ENCODE measurements at regions not wholly inside any gene's neighbourhood (a gene's known extent, or its start where the extent isn't known, plus 50 kb on each side); places are given as distances from the start of the nearest gene placed in this dataset.
"Not testable (repeated sequence)": the region's sequence is repeated elsewhere in the genome, so short reads cannot be mapped to it uniquely, and the experiment has no call there.

GRCh38 chr2:2742726-2743125 lies 411.7 kb upstream of the MYT1L start:
- no peak for DNase-seq (ENCODE audit: low read depth)

DNA sequence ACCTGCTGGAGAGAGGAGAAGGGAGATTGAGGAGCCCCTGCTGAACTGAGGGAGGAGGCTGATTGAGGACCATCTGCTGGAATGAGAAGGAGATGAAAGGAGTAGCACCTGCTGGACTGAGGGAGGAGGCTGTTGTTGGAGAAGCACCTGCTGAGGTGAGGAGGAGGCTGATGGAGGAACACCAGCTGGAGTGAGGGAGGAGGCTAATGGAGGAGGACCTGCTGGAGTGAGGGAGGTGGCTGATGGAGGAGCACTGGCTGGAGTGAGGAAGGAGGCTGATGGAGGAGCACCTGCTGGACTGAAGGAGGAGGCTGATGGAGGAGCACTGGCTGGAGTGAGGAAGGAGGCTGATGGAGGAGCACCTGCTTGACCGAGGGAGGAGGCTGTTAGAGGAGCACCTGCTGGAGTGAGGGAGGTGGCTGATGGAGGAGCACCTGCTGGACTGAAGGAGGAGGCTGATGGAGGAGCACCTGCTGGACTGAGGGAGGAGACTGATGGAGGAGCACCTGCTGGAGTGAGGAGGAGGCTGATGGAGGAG lies 409.2 kb upstream of the MYT1L start:
- DNase-seq (ENCODE audit: low read depth), result no peak

GRCh38 chr2:2739231-2739795 lies 408.2 kb upstream of the MYT1L start:
- no peak for DNase-seq (ENCODE audit: low read depth)

GRCh38 chr2:2738684-2739083 lies 407.6 kb upstream of the MYT1L start:
- DNase-seq (ENCODE audit: low read depth), result no peak

- no peak for DNase-seq (ENCODE audit: low read depth)
Observed at GRCh38 chr2:2738276-2738675, 407.2 kb upstream of the MYT1L start.

GRCh38 chr2:2735041-2735440 lies 404.0 kb upstream of the MYT1L start:
- no peak for DNase-seq (ENCODE audit: low read depth)

GRCh38 chr2:2734308-2734707 lies 403.2 kb upstream of the MYT1L start:
- no peak for DNase-seq (ENCODE audit: low read depth)

- no peak for DNase-seq (ENCODE audit: low read depth)
Observed at GRCh38 chr2:2733818-2734217, 402.7 kb upstream of the MYT1L start.

DNA sequence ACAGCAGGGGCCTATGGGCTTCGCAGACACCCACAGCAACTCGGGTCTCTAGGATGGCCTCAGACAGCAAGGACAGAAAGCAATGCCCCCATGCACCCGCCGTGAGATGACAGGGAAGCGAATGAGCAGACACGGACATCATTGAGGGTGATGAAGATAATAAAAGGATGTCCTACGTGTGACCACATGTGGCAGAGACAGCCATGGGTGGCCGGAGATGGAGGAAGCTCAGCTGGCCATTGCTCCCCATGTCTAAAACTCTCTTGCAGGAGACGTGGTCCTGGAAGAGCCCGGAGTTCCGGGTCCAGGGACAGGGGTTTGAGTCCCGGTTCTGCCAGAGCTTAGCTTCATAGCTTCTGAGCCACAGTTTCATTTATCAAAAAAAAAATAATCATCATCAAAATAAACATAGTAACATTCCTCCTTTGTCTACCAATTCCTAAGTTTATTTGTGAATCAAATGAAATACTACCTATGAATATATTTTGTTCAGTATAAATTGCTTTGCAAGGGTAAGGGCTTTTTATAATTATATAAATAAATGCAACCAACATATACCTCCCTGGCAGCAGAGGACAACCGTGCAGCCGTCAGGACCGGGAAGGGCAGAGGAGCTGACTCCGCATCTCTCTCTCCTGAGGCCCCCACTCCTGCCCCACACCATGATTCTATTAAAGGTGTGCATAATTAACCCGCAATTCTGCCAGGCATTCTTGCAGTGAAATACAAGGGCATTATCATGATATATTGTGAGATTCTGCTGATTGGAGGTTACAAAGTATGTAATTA lies 401.4 kb upstream of the MYT1L start:
- no peak for DNase-seq (ENCODE audit: low read depth)

DNA sequence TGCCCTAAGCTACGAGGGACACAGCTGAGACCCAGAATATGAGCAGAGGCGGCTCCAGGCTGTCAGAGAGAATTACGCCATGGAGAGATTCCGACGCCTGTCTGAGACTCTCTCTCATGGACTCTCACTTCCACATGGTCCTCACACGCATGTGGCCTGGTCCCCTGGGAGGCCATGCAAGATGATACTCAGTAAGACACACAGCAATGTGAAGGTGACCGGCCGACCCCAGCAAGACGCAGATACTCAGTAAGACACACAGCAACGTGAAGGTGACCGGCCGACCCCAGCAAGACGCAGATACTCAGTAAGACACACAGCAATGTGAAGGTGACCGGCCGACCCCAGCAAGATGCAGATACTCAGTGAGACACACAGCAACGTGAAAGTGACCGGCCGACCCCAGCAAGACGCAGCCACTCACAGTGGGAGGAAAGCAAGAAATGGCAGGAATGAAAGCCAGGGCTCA lies 400.8 kb upstream of the MYT1L start:
- no peak for DNase-seq (ENCODE audit: low read depth)

- DNase-seq (ENCODE audit: low read depth), result no peak
Observed at GRCh38 chr2:2731101-2731815, 400.2 kb upstream of the MYT1L start.

GRCh38 chr2:2730301-2730833 lies 399.3 kb upstream of the MYT1L start:
- DNase-seq (ENCODE audit: low read depth), result no peak

DNA sequence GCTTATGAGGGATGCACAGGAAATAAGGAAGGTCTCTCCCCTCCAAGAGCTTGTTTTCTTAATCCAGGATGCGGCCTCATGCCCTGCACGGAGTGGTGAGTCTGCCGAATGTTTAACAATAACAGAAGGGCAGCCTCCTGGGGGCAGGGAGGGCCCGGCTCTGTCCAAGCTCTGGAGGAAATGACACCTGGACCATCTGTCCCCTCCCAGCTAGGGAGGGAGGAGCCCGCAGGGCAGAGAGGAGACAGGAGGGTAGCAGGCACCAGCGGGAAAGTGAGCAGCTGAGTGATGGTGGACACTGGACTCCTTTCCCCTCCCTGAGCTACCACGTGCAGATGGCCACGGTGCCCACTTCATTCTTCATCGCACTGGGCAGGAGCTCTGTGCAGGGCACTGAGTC lies 398.2 kb upstream of the MYT1L start:
- no peak for DNase-seq (ENCODE audit: low read depth)

DNA sequence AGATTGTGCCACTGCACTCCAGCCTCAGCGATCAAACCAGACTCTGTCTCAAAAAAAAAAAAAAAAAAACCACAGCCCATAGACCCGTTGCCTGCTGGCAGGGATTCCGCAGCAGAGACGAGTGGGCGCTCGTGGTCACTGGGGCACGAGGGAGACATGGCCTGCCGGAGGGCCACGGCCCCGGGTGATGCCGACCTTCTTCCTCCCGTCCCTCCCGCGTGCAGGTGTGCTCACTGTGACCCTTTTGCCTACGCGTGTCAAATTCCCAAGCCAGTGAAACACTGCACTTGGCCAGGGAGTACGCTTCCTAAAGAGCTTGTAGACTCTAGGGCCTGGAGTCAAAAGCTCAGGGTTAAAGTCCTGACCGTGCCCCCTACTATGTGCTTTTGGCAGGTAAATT lies 397.6 kb upstream of the MYT1L start:
- no peak for DNase-seq (ENCODE audit: low read depth)

- no peak for DNase-seq (ENCODE audit: low read depth)
Observed at GRCh38 chr2:2727876-2728511, 396.9 kb upstream of the MYT1L start.

DNA sequence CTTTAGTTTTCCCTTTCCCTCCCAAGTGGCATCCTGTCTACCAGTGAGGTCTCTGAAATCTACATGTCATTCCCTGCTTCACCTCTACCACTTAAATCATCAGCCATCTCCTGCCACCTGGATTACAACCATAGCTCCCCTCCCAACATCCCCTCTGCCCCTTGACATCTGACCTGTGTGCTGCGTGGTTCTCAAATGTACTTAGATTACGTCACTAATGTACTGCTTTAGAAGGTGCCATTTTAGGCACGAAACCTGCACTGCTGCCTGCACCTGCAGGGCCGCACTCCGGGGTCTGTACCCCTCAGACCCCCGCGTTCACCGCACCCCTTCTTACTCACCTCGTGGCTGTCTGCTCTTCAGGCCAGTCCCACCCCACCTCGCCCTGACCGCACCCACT lies 395.1 kb upstream of the MYT1L start:
- no peak for DNase-seq (ENCODE audit: low read depth)

- no peak for DNase-seq (ENCODE audit: low read depth)
Observed at GRCh38 chr2:2723064-2723463, 392.0 kb upstream of the MYT1L start.

DNA sequence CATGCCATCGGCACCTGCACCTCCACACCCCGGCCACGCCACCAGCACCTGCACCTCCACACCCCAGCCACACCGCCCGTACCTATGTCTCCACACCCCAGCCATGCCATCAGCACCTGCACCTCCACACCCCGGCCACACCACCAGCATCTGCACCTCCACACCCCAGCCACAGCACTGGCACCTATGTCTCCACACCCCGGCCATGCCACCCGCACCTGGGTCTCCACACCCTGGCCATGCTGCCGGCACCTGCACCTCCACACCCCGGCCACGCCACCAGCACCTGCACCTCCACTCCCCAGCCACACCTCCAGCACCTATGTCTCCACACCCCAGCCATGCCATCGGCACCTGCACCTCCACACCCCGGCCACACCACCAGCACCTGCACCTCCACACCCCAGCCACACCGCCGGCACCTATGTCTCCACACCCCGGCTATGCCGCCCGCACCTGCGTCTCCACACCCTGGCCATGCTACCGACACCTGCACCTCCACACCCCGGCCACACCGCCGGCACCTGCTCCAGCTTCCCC lies 390.3 kb upstream of the MYT1L start:
- DNase-seq (ENCODE audit: low read depth), result no peak

GRCh38 chr2:2720806-2721205 lies 389.7 kb upstream of the MYT1L start:
- not testable (repeated sequence) for DNase-seq (ENCODE audit: low read depth)

- DNase-seq (ENCODE audit: low read depth), result no peak
Observed at GRCh38 chr2:2720351-2720750, 389.3 kb upstream of the MYT1L start.

- DNase-seq (ENCODE audit: low read depth), result no peak
Observed at GRCh38 chr2:2719781-2720180, 388.7 kb upstream of the MYT1L start.

GRCh38 chr2:2719015-2719414 lies 387.9 kb upstream of the MYT1L start:
- DNase-seq (ENCODE audit: low read depth), result no peak
